ENCODE measurements at regions not wholly inside any gene's neighbourhood (a gene's known extent, or its start where the extent isn't known, plus 50 kb on each side); places are given as distances from the start of the nearest gene placed in this dataset.

DNA sequence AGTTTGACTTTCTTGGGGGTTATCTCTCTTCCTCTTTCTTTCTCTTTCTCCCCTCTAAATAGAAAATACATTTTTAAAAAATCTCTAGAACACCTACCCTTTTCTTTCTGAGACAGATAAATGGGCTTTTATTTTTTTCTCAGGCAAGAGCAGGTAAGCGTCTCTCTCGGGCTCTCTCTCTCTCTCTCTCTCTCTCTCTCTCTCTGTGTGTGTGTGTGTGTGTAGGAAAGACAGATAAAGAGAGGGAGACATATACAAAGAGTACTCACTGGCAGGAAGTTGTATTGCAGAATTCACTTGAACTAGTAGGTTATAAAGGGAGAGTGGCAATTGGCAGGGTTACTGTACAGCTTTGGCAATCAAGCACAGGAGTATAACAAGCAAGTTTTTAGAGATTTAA, 118.1 kb upstream of the LSAMP start:
- TF ChIP-seq CTCF (IDR thresholded peaks at IDR 0.05; ENCODE audit: insufficient read depth, low read length) (no peak), POLR2AphosphoS5 (IDR thresholded peaks at IDR 0.05; ENCODE audit: low read depth) (no peak)

Measured in HL-60 (cell line).